H9 (cell line): ENCODE measurements at regions not wholly inside any gene's neighbourhood (a gene's known extent, or its start where the extent isn't known, plus 50 kb on each side); places are given as distances from the start of the nearest gene placed in this dataset.

Source experiments
- DNase-seq: peaks from one replicate; pipeline ENCODE4 v3.0.0-alpha.2; 2017
- H2AFZ ChIP-seq: one replicate; pipeline ENCODE4 v1.6.1; 2013; ENCODE audit warnings: mild to moderate bottlenecking, low read length, control low read depth, moderate library complexity
- H2AK5ac ChIP-seq: 2 replicates; pipeline ENCODE4 v1.6.1; 2013; ENCODE audit warnings: low read length, control low read depth, mixed read lengths; ENCODE audit not compliant: insufficient read length
- H2BK120ac ChIP-seq: one replicate; pipeline ENCODE4 v1.6.1; 2013; ENCODE audit warnings: low read depth, mild to moderate bottlenecking, low read length, control low read depth, inconsistent platforms; ENCODE audit not compliant: poor library complexity, severe bottlenecking
- H2BK12ac ChIP-seq: 2 replicates; pipeline ENCODE4 v1.6.1; 2013; ENCODE audit warnings: low read length, control low read depth, mixed read lengths, low read depth; ENCODE audit not compliant: insufficient read length
- H2BK15ac ChIP-seq: 2 replicates; pipeline ENCODE4 v1.6.1; 2013; ENCODE audit warnings: low read depth, low read length, control low read depth
- H2BK20ac ChIP-seq: one replicate; pipeline ENCODE4 v1.6.1; 2013; ENCODE audit warnings: low read depth, mild to moderate bottlenecking, low read length, control low read depth, inconsistent platforms; ENCODE audit not compliant: poor library complexity, severe bottlenecking
- H2BK5ac ChIP-seq: 2 replicates; pipeline ENCODE4 v1.6.1; 2013; ENCODE audit warnings: low read length, control low read depth, mixed read lengths; ENCODE audit not compliant: insufficient read length
- H3K14ac ChIP-seq: 2 replicates; pipeline ENCODE4 v1.6.1; 2013; ENCODE audit warnings: low read length, control low read depth; ENCODE audit not compliant: insufficient read depth
- H3K18ac ChIP-seq: 2 replicates; pipeline ENCODE4 v1.6.1; 2013; ENCODE audit warnings: low read depth, mild to moderate bottlenecking, mixed read lengths, low read length, control low read depth; ENCODE audit not compliant: insufficient read length
- H3K23ac ChIP-seq: 2 replicates; pipeline ENCODE4 v1.6.1; 2013; ENCODE audit warnings: low read length, control low read depth, mixed read lengths, low read depth; ENCODE audit not compliant: insufficient read length
- H3K23me2 ChIP-seq: 2 replicates; pipeline ENCODE4 v1.6.1; 2013; ENCODE audit warnings: low read depth, mild to moderate bottlenecking, mixed read lengths, low read length, control low read depth; ENCODE audit not compliant: insufficient read length, poor library complexity, severe bottlenecking
- H3K27ac ChIP-seq: 2 replicates; pipeline ENCODE4 v1.5.1; 2013; ENCODE audit warnings: low read length, control low read depth, mixed read lengths, low read depth; ENCODE audit not compliant: insufficient read length
- H3K27me3 ChIP-seq: 2 replicates; pipeline ENCODE4 v1.6.1; 2013; ENCODE audit warnings: low read length, control low read depth, inconsistent platforms; ENCODE audit not compliant: insufficient read depth
- H3K4ac ChIP-seq: 2 replicates; pipeline ENCODE4 v1.6.1; 2013; ENCODE audit warnings: low read depth, mild to moderate bottlenecking, control low read depth, inconsistent platforms, low read length, moderate library complexity
- H3K4me1 ChIP-seq: 2 replicates; pipeline ENCODE4 v1.6.1; 2013; ENCODE audit warnings: low read length, control low read depth, inconsistent platforms; ENCODE audit not compliant: insufficient read depth
- H3K4me2 ChIP-seq: 2 replicates; pipeline ENCODE4 v1.6.1; 2013; ENCODE audit warnings: low read length, control low read depth, mixed read lengths; ENCODE audit not compliant: insufficient read length, insufficient read depth
- H3K56ac ChIP-seq: 2 replicates; pipeline ENCODE4 v1.6.1; 2013; ENCODE audit warnings: low read depth, mild to moderate bottlenecking, mixed read lengths, low read length, control low read depth; ENCODE audit not compliant: insufficient read length
- H3K79me1 ChIP-seq: 2 replicates; pipeline ENCODE4 v1.6.1; 2013; ENCODE audit warnings: low read depth, mild to moderate bottlenecking, moderate library complexity, low read length, control low read depth, inconsistent platforms; ENCODE audit not compliant: insufficient read depth, poor library complexity, severe bottlenecking
- H3K79me2 ChIP-seq: 2 replicates; pipeline ENCODE4 v1.6.1; 2013; ENCODE audit warnings: low read length, control low read depth, inconsistent platforms; ENCODE audit not compliant: insufficient read depth
- H3K9ac ChIP-seq: 2 replicates; pipeline ENCODE4 v1.6.1; 2013; ENCODE audit warnings: low read length, control low read depth, mixed read lengths; ENCODE audit not compliant: insufficient read length; ENCODE audit errors: extremely low read depth
- H3K9me3 ChIP-seq: one replicate; pipeline ENCODE4 v1.6.1; 2013; ENCODE audit warnings: low read depth, low read length, inconsistent platforms; ENCODE audit not compliant: control insufficient read depth
- H3T11ph ChIP-seq: one replicate; pipeline ENCODE4 v1.6.1; 2013; ENCODE audit warnings: mild to moderate bottlenecking, low read length, control low read depth, inconsistent platforms
- H4K20me1 ChIP-seq: one replicate; pipeline ENCODE4 v1.6.1; 2013; ENCODE audit not compliant: control insufficient read depth, insufficient read length, insufficient read depth
- H4K5ac ChIP-seq: 2 replicates; pipeline ENCODE4 v1.6.1; 2013; ENCODE audit warnings: low read depth, mild to moderate bottlenecking, mixed read lengths, low read length, control low read depth; ENCODE audit not compliant: insufficient read length
- H4K8ac ChIP-seq: replicated peaks from 2 replicates; pipeline ENCODE4 v1.6.1; 2013; ENCODE audit warnings: low read length, control low read depth, mixed read lengths, low read depth; ENCODE audit not compliant: insufficient read length
- H4K91ac ChIP-seq: 2 replicates; pipeline ENCODE4 v1.6.1; 2013; ENCODE audit warnings: low read depth, mild to moderate bottlenecking, moderate library complexity, mixed read lengths, low read length, control low read depth; ENCODE audit not compliant: insufficient read length
- H3K27ac Mint-ChIP-seq, 3 experiments: 2 replicates in 2 of 3; 3 replicates in 1 of 3; pipeline ENCODE4 v1.8.0; 2020 to 2021; ENCODE audit warnings: mixed read lengths in 3 of 3, mild to moderate bottlenecking in 1 of 3, moderate library complexity in 1 of 3
- H3K27me3 Mint-ChIP-seq: 2 replicates; pipeline ENCODE4 v1.8.0; 2021; ENCODE audit warnings: low read depth, mild to moderate bottlenecking, moderate library complexity, mixed read lengths
- H3K36me3 Mint-ChIP-seq, 3 experiments: 2 replicates in 2 of 3; 3 replicates in 1 of 3; pipeline ENCODE4 v1.8.0; 2020 to 2021; ENCODE audit warnings: low read depth in 3 of 3, mixed read lengths in 3 of 3; ENCODE audit not compliant: insufficient read depth in 1 of 3
- H3K4me1 Mint-ChIP-seq, 2 experiments: 2 replicates each; pipeline ENCODE4 v1.8.0; 2020; ENCODE audit warnings: mixed read lengths in 2 of 2
- H3K4me3 Mint-ChIP-seq, 2 experiments: 2 replicates in 1 of 2; 3 replicates in 1 of 2; pipeline ENCODE4 v1.8.0; 2020 to 2021; ENCODE audit warnings: mild to moderate bottlenecking in 2 of 2, mixed read lengths in 2 of 2, moderate library complexity in 1 of 2
- H3K9me3 Mint-ChIP-seq, 2 experiments: 2 replicates in 1 of 2; 3 replicates in 1 of 2; pipeline ENCODE4 v1.8.0; 2020; ENCODE audit warnings: mild to moderate bottlenecking in 2 of 2, mixed read lengths in 2 of 2, moderate library complexity in 1 of 2
- TF ChIP-seq, protein P1 (sequence below): fragments of 200-600 bp; sonication (generic); conservative IDR thresholded peaks from 3 replicates; pipeline ENCODE4 v1.8.0; 2021; ENCODE audit warnings: antibody characterized with exemption, mild to moderate bottlenecking

DNA sequence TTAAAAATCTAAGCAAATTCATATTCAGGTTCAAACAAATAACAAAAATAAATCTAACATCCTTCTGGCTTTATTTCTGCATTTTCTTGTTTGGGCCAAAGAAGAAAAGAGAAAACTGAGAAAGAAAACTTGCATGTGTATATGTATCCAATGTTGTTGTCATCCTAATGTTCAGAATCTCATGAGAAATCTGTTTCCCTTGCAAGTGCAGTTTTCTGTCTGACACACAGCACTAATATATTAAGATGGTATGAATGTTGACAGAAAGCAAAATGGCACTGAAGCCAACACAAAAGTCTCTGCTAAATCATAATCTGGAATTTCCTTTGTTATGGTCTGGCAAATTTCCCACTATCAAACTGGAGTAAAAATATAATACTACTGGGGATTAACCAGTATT, 235.9 kb downstream of the HGF start:
- Histone ChIP-seq H2BK12ac (no peak overlapping the region), H2BK15ac (no peak overlapping the region), H3K4me2 (no peak overlapping the region), H3K23me2 (no peaks in the 10 kb centered on the region), H2AK5ac (no peak overlapping the region), H3K27ac (no peak overlapping the region), H4K8ac (no peak overlapping the region), H3K18ac (no peak overlapping the region), H4K20me1 (no peaks in the 10 kb centered on the region), H4K5ac (no peak overlapping the region), H3K4me1 (no peaks in the 10 kb centered on the region), H4K91ac (no peak overlapping the region), H2BK120ac (no peak overlapping the region), H3K79me1 (no peaks in the 10 kb centered on the region), H3K56ac (no peak overlapping the region), H2AFZ (no peak overlapping the region), H2BK5ac (no peak overlapping the region), H3T11ph (no peak overlapping the region), H3K9me3 (no peaks in the 10 kb centered on the region), H3K4ac (no peak overlapping the region), H3K27me3 (no peaks in the 10 kb centered on the region), H3K23ac (no peak overlapping the region), H2BK20ac (no peak overlapping the region), H3K9ac (no peak overlapping the region), H3K14ac (no peak overlapping the region), H3K79me2 (no peaks in the 10 kb centered on the region)
- Mint-ChIP-seq H3K27me3 (no peaks in the 10 kb centered on the region), H3K4me3 (no peak overlapping the region), H3K4me1 (no peaks in the 10 kb centered on the region; a peak in 1 of 4 replicates), H3K9me3 (peaks cover 0 to 2% of the 10 kb centered on the region in 2 experiments; a peak in 1 of 5 replicates), H3K27ac (no peak overlapping the region), H3K36me3 (no peaks in the 10 kb centered on the region)
- TF ChIP-seq, protein P1, sequence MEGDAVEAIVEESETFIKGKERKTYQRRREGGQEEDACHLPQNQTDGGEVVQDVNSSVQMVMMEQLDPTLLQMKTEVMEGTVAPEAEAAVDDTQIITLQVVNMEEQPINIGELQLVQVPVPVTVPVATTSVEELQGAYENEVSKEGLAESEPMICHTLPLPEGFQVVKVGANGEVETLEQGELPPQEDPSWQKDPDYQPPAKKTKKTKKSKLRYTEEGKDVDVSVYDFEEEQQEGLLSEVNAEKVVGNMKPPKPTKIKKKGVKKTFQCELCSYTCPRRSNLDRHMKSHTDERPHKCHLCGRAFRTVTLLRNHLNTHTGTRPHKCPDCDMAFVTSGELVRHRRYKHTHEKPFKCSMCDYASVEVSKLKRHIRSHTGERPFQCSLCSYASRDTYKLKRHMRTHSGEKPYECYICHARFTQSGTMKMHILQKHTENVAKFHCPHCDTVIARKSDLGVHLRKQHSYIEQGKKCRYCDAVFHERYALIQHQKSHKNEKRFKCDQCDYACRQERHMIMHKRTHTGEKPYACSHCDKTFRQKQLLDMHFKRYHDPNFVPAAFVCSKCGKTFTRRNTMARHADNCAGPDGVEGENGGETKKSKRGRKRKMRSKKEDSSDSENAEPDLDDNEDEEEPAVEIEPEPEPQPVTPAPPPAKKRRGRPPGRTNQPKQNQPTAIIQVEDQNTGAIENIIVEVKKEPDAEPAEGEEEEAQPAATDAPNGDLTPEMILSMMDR = no peak
- DNase-seq = no peak
